ENCODE measurements at regions not wholly inside any gene's neighbourhood (a gene's known extent, or its start where the extent isn't known, plus 50 kb on each side); places are given as distances from the start of the nearest gene placed in this dataset.

- H3K27ac ChIP-seq = no peak overlapping the region
- peaks cover 1% of the 10 kb centered on the region for H3K9me3 ChIP-seq
- no peak overlapping the region for H3K4me3 ChIP-seq
- no peaks in the 10 kb centered on the region for H3K27me3 ChIP-seq
- no peaks in the 10 kb centered on the region for H3K36me3 ChIP-seq
- no peaks in the 10 kb centered on the region for H3K4me1 ChIP-seq
- no peak for DNase-seq (ENCODE audit: low spot score in 2 of 2)
- TF ChIP-seq EP300 (IDR thresholded peaks at IDR 0.05) = no peak
- TF ChIP-seq POLR2A (IDR thresholded peaks at IDR 0.05) = no peak
- TF ChIP-seq CTCF (IDR thresholded peaks at IDR 0.05) = no peak
- TF ChIP-seq POLR2AphosphoS5 (IDR thresholded peaks at IDR 0.05) = no peak
- 57% methylated on average over 2 of the region's 2 CpGs for WGBS
These were observed 1568.9 kb upstream of the IGFBP7 start for GRCh38 chr4:58679051-58679450.

GRCh38 chr4:58669783-58670182 lies 1559.6 kb upstream of the IGFBP7 start:
- Histone ChIP-seq H3K4me1 (no peaks in the 10 kb centered on the region), H3K9me3 (peaks cover 6% of the 10 kb centered on the region), H3K4me3 (no peak overlapping the region), H3K27ac (no peak overlapping the region), H3K27me3 (no peaks in the 10 kb centered on the region), H3K36me3 (no peaks in the 10 kb centered on the region)
- DNase-seq (ENCODE audit: low spot score in 2 of 2) = no peak
- no peak for TF ChIP-seq EP300 (IDR thresholded peaks at IDR 0.05)

- no peak for DNase-seq (ENCODE audit: low spot score in 2 of 2)
- H3K9me3 ChIP-seq = peaks cover 3% of the 10 kb centered on the region
- H3K27me3 ChIP-seq = no peaks in the 10 kb centered on the region
- H3K4me3 ChIP-seq = no peak overlapping the region
- no peaks in the 10 kb centered on the region for H3K4me1 ChIP-seq
- H3K36me3 ChIP-seq = no peaks in the 10 kb centered on the region
- no peak overlapping the region for H3K27ac ChIP-seq
- no peak for TF ChIP-seq POLR2A (IDR thresholded peaks at IDR 0.05)
- no peak for TF ChIP-seq EP300 (IDR thresholded peaks at IDR 0.05)
- TF ChIP-seq CTCF (IDR thresholded peaks at IDR 0.05) = no peak
- TF ChIP-seq POLR2AphosphoS5 (IDR thresholded peaks at IDR 0.05) = no peak
- 79% methylated on average over 3 of the region's 3 CpGs for WGBS
These were observed 1555.5 kb upstream of the IGFBP7 start for GRCh38 chr4:58665649-58666048.

- no peaks in the 10 kb centered on the region for H3K27me3 ChIP-seq
- no peak overlapping the region for H3K27ac ChIP-seq
- TF ChIP-seq POLR2A (IDR thresholded peaks at IDR 0.05) = no peak
- no peak for TF ChIP-seq POLR2AphosphoS5 (IDR thresholded peaks at IDR 0.05)
- no peak for TF ChIP-seq EP300 (IDR thresholded peaks at IDR 0.05)
- TF ChIP-seq CTCF (IDR thresholded peaks at IDR 0.05) = no peak
- DNase-seq (ENCODE audit: low spot score in 2 of 2) = no peak
- H3K36me3 ChIP-seq = no peaks in the 10 kb centered on the region
- no peaks in the 10 kb centered on the region for H3K4me1 ChIP-seq
- no peak overlapping the region for H3K4me3 ChIP-seq
- H3K9me3 ChIP-seq = peaks cover 3% of the 10 kb centered on the region
- WGBS = 73% methylated on average over 2 of the region's 2 CpGs
These were observed 1548.5 kb upstream of the IGFBP7 start for GRCh38 chr4:58658701-58659100.

GRCh38 chr4:58653251-58653650 lies 1543.1 kb upstream of the IGFBP7 start:
- Histone ChIP-seq H3K36me3 (no peaks in the 10 kb centered on the region), H3K4me1 (no peaks in the 10 kb centered on the region), H3K27ac (no peak overlapping the region), H3K27me3 (no peaks in the 10 kb centered on the region), H3K9me3 (no peaks in the 10 kb centered on the region), H3K4me3 (no peak overlapping the region)
- DNase-seq (ENCODE audit: low spot score in 2 of 2) = no peak
- no peak for TF ChIP-seq POLR2A (IDR thresholded peaks at IDR 0.05)
- TF ChIP-seq POLR2AphosphoS5 (IDR thresholded peaks at IDR 0.05) = no peak
- no peak for TF ChIP-seq CTCF (IDR thresholded peaks at IDR 0.05)
- TF ChIP-seq EP300 (IDR thresholded peaks at IDR 0.05) = no peak
- 82% methylated on average over 1 of the region's 1 CpG for WGBS

GRCh38 chr4:58649226-58649625 lies 1539.0 kb upstream of the IGFBP7 start:
- H3K9me3 ChIP-seq = no peaks in the 10 kb centered on the region
- H3K4me1 ChIP-seq = no peaks in the 10 kb centered on the region
- H3K36me3 ChIP-seq = no peaks in the 10 kb centered on the region
- DNase-seq (ENCODE audit: low spot score in 2 of 2) = no peak
- TF ChIP-seq CTCF (IDR thresholded peaks at IDR 0.05) = no peak
- TF ChIP-seq EP300 (IDR thresholded peaks at IDR 0.05) = no peak
- no peak for TF ChIP-seq POLR2AphosphoS5 (IDR thresholded peaks at IDR 0.05)
- no peak for TF ChIP-seq POLR2A (IDR thresholded peaks at IDR 0.05)
- WGBS = 70% methylated on average over 1 of the region's 1 CpG
- H3K4me3 ChIP-seq = no peak overlapping the region
- H3K27me3 ChIP-seq = no peaks in the 10 kb centered on the region
- no peak overlapping the region for H3K27ac ChIP-seq

Data from suprapubic skin (tissue), 4 donors.